Neuronal stem cell (in vitro differentiated cells): ENCODE measurements at regions not wholly inside any gene's neighbourhood (a gene's known extent, or its start where the extent isn't known, plus 50 kb on each side); places are given as distances from the start of the nearest gene placed in this dataset.

ENCODE experiments used
- DNase-seq: peaks from one replicate; pipeline ENCODE4 v3.0.0-alpha.2; 2013; ENCODE audit warnings: low spot score
- H2AFZ ChIP-seq: one replicate; pipeline ENCODE4 v1.6.1; 2013; ENCODE audit warnings: mild to moderate bottlenecking, low read length, inconsistent platforms
- H2AK5ac ChIP-seq: 2 replicates; pipeline ENCODE4 v1.6.1; 2013; ENCODE audit warnings: low read depth, mild to moderate bottlenecking, inconsistent platforms, low read length, moderate library complexity, mixed read lengths
- H2BK120ac ChIP-seq: 2 replicates; pipeline ENCODE4 v1.6.1; 2013; ENCODE audit warnings: low read depth, mild to moderate bottlenecking, inconsistent platforms, low read length, moderate library complexity, mixed read lengths
- H2BK12ac ChIP-seq: one replicate; pipeline ENCODE4 v1.6.1; 2013; ENCODE audit warnings: low read length, inconsistent platforms
- H2BK15ac ChIP-seq: 2 replicates; pipeline ENCODE4 v1.6.1; 2013; ENCODE audit warnings: mild to moderate bottlenecking, low read length, inconsistent platforms, mixed read lengths
- H2BK5ac ChIP-seq: one replicate; pipeline ENCODE4 v1.6.1; 2013; ENCODE audit warnings: inconsistent platforms, mild to moderate bottlenecking, low read length, moderate library complexity
- H3K14ac ChIP-seq: one replicate; pipeline ENCODE4 v1.6.1; 2013; ENCODE audit warnings: low read length, inconsistent platforms
- H3K18ac ChIP-seq: 2 replicates; pipeline ENCODE4 v1.6.1; 2013; ENCODE audit warnings: low read length, inconsistent platforms
- H3K23ac ChIP-seq: 2 replicates; pipeline ENCODE4 v1.6.1; 2013; ENCODE audit warnings: low read depth, mild to moderate bottlenecking, mixed read lengths, low read length, inconsistent platforms; ENCODE audit not compliant: poor library complexity
- H3K27ac ChIP-seq: replicated peaks from 3 replicates; pipeline ENCODE4 v1.5.1; 2013; ENCODE audit warnings: low read length, inconsistent platforms
- H3K27me3 ChIP-seq, 3 experiments: 2 replicates each; pipeline ENCODE4 v1.6.1; 2013; ENCODE audit warnings: low read length in 3 of 3, mild to moderate bottlenecking in 2 of 3, inconsistent platforms in 1 of 3, low read depth in 1 of 3, mixed read lengths in 1 of 3, moderate library complexity in 1 of 3; ENCODE audit not compliant: control insufficient read depth in 3 of 3, insufficient read depth in 3 of 3
- H3K36me3 ChIP-seq, 2 donors: replicated peaks in 1 of 2; 2 replicates each; pipeline ENCODE4 v1.6.1; 2013; ENCODE audit warnings: low read length in 2 of 2; ENCODE audit not compliant: control insufficient read depth in 2 of 2, insufficient read depth in 2 of 2
- H3K4ac ChIP-seq: 2 replicates; pipeline ENCODE4 v1.6.1; 2013; ENCODE audit warnings: inconsistent platforms, mild to moderate bottlenecking, low read length, moderate library complexity
- H3K4me1 ChIP-seq, 2 donors: 1 replicate in 1 of 2; 2 replicates in 1 of 2; pipeline ENCODE4 v1.6.1; 2013; ENCODE audit warnings: low read length in 2 of 2, low read depth in 1 of 2; ENCODE audit not compliant: control insufficient read depth in 2 of 2, insufficient read depth in 1 of 2
- H3K4me2 ChIP-seq: one replicate; pipeline ENCODE4 v1.6.1; 2013; ENCODE audit warnings: mild to moderate bottlenecking, low read length, inconsistent platforms; ENCODE audit not compliant: insufficient read depth, poor library complexity, severe bottlenecking
- H3K4me3 ChIP-seq, 2 donors: 2 replicates each; pipeline ENCODE4 v1.5.1; 2013; ENCODE audit warnings: low read length in 2 of 2, mild to moderate bottlenecking in 2 of 2, inconsistent platforms in 1 of 2, moderate library complexity in 1 of 2
- H3K79me1 ChIP-seq: one replicate; pipeline ENCODE4 v1.6.1; 2013; ENCODE audit warnings: low read depth, mild to moderate bottlenecking, inconsistent platforms, low read length, moderate library complexity
- H3K9ac ChIP-seq: one replicate; pipeline ENCODE4 v1.6.1; 2013; ENCODE audit warnings: mild to moderate bottlenecking, low read depth, low read length, inconsistent platforms; ENCODE audit not compliant: poor library complexity
- H3K9me3 ChIP-seq, 2 donors: replicated peaks in 1 of 2; 2 replicates each; pipeline versions ENCODE3 to v1.6.1; 2013; ENCODE audit warnings: low read length in 2 of 2, mild to moderate bottlenecking in 2 of 2, inconsistent platforms in 1 of 2, low read depth in 1 of 2, mixed read lengths in 1 of 2, moderate library complexity in 1 of 2; ENCODE audit not compliant: control insufficient read depth in 2 of 2, insufficient read depth in 1 of 2
- H4K8ac ChIP-seq: one replicate; pipeline ENCODE4 v1.6.1; 2013; ENCODE audit warnings: low read depth, mild to moderate bottlenecking, inconsistent platforms, low read length, moderate library complexity
- H4K91ac ChIP-seq: one replicate; pipeline ENCODE4 v1.6.1; 2013; ENCODE audit warnings: low read length, low read depth, mild to moderate bottlenecking, inconsistent platforms; ENCODE audit not compliant: poor library complexity
- WGBS, 2 donors: extraction: QIAGEN DNeasy Blood & Tissue Kit; methylation state at CpG; one replicate each; pipeline ENCODE4 v1.1.7; 2013; ENCODE audit warnings: missing lambda C conversion rate in 2 of 2, mixed read lengths in 1 of 2; ENCODE audit not compliant: insufficient read length in 2 of 2, insufficient replicate concordance in 1 of 2; ENCODE audit errors: extremely low coverage in 2 of 2; 5-methylcytosine and 5-hydroxymethylcytosine counted together

- no peak overlapping the region for H3K18ac ChIP-seq
- H2BK5ac ChIP-seq: no peak overlapping the region
- no peak overlapping the region for H4K8ac ChIP-seq
- no CpG with 5 or more reads among the region's 6 CpGs for WGBS, 2 donors
- H3K14ac ChIP-seq: no peak overlapping the region
- H3K27me3 ChIP-seq: no peaks in the 10 kb centered on the region
- H3K36me3 ChIP-seq: no peaks in the 10 kb centered on the region
- no peak overlapping the region for H3K4ac ChIP-seq
- no peak overlapping the region for H2BK120ac ChIP-seq
- no peak overlapping the region for H4K91ac ChIP-seq
- H2BK12ac ChIP-seq: no peak overlapping the region
- H3K4me3 ChIP-seq: no peak overlapping the region
- no peak overlapping the region for H3K9ac ChIP-seq
- no peak overlapping the region for H3K4me2 ChIP-seq
- no peak for DNase-seq
- H3K79me1 ChIP-seq: no peaks in the 10 kb centered on the region
- H2BK15ac ChIP-seq: no peak overlapping the region
- H2AFZ ChIP-seq: no peak overlapping the region
- no peak overlapping the region for H2AK5ac ChIP-seq
- no peak overlapping the region for H3K23ac ChIP-seq
- peaks cover 2 to 10% of the 10 kb centered on the region in 2 donors for H3K4me1 ChIP-seq
- H3K9me3 ChIP-seq: no peaks in the 10 kb centered on the region
- no peak overlapping the region for H3K27ac ChIP-seq
Measured at GRCh38 chr13:58977085-58977484, 1186.6 kb downstream of the DIAPH3 start.

- Histone ChIP-seq H3K4ac (no peak overlapping the region), H3K14ac (no peak overlapping the region), H3K27me3 (no peaks in the 10 kb centered on the region), H3K79me1 (no peaks in the 10 kb centered on the region), H3K27ac (no peak overlapping the region), H2BK15ac (no peak overlapping the region), H2BK12ac (no peak overlapping the region), H2AK5ac (no peak overlapping the region), H4K8ac (no peak overlapping the region), H3K9ac (no peak overlapping the region), H4K91ac (no peak overlapping the region), H2BK5ac (no peak overlapping the region), H3K23ac (no peak overlapping the region), H2BK120ac (no peak overlapping the region), H3K36me3 (no peaks in the 10 kb centered on the region), H2AFZ (peak overlapping the region; percentile 68), H3K9me3 (no peaks in the 10 kb centered on the region), H3K4me1 (peaks cover 0 to 5% of the 10 kb centered on the region in 2 donors), H3K4me2 (no peak overlapping the region), H3K18ac (no peak overlapping the region), H3K4me3 (no peak overlapping the region)
- DNase-seq: no peak
- no CpG with 5 or more reads among the region's 1 CpG for WGBS, 2 donors
Measured at GRCh38 chr13:58978331-58978730, 1185.4 kb downstream of the DIAPH3 start.

- Histone ChIP-seq H3K79me1 (no peaks in the 10 kb centered on the region), H3K9me3 (no peaks in the 10 kb centered on the region), H4K8ac (no peak overlapping the region), H2BK5ac (no peak overlapping the region), H2AK5ac (no peak overlapping the region), H3K14ac (no peak overlapping the region), H2BK120ac (no peak overlapping the region), H3K18ac (no peak overlapping the region), H3K27me3 (no peaks in the 10 kb centered on the region), H3K4me3 (no peak overlapping the region), H4K91ac (no peak overlapping the region), H3K36me3 (no peaks in the 10 kb centered on the region), H2BK15ac (no peak overlapping the region), H3K23ac (no peak overlapping the region), H3K27ac (no peak overlapping the region), H3K9ac (no peak overlapping the region), H3K4ac (no peak overlapping the region), H2BK12ac (no peak overlapping the region), H3K4me1 (peaks cover 0 to 5% of the 10 kb centered on the region in 2 donors), H2AFZ (peak overlapping the region; percentile 9), H3K4me2 (no peak overlapping the region)
- WGBS, 2 donors: no CpG with 5 or more reads among the region's 2 CpGs
- DNase-seq: no peak
Measured at GRCh38 chr13:58979851-58980250, 1183.9 kb downstream of the DIAPH3 start.

GRCh38 chr13:58985845-58986244, 1177.9 kb downstream of the DIAPH3 start:
- H2BK12ac ChIP-seq: no peak overlapping the region
- no peaks in the 10 kb centered on the region for H3K27me3 ChIP-seq
- no peak overlapping the region for H2BK15ac ChIP-seq
- H3K27ac ChIP-seq: no peak overlapping the region
- no peaks in the 10 kb centered on the region for H3K36me3 ChIP-seq
- no peak overlapping the region for H4K91ac ChIP-seq
- no peak overlapping the region for H3K4me3 ChIP-seq
- no peak overlapping the region for H3K23ac ChIP-seq
- H2AFZ ChIP-seq: peak overlapping the region; percentile 13
- H3K14ac ChIP-seq: no peak overlapping the region
- H3K4me1 ChIP-seq: no peaks in the 10 kb centered on the region
- no peak overlapping the region for H3K9ac ChIP-seq
- H3K4ac ChIP-seq: no peak overlapping the region
- H2AK5ac ChIP-seq: no peak overlapping the region
- H2BK5ac ChIP-seq: no peak overlapping the region
- no peak overlapping the region for H3K18ac ChIP-seq
- no CpG with 5 or more reads among the region's 3 CpGs for WGBS, 2 donors
- no peak overlapping the region for H4K8ac ChIP-seq
- DNase-seq: no peak
- no peaks in the 10 kb centered on the region for H3K9me3 ChIP-seq
- H3K79me1 ChIP-seq: no peaks in the 10 kb centered on the region
- no peak overlapping the region for H2BK120ac ChIP-seq
- no peak overlapping the region for H3K4me2 ChIP-seq
